ENCODE measurements at regions not wholly inside any gene's neighbourhood (a gene's known extent, or its start where the extent isn't known, plus 50 kb on each side); places are given as distances from the start of the nearest gene placed in this dataset.

GRCh38 chr6:125574604-125575003 is 174.8 kb upstream of the HEY2 start:
- TF ChIP-seq CTCF (IDR thresholded peaks at IDR 0.05), result no peak
- no peak for TF ChIP-seq POLR2A (IDR thresholded peaks at IDR 0.05)
